ENCODE measurements at regions not wholly inside any gene's neighbourhood (a gene's known extent, or its start where the extent isn't known, plus 50 kb on each side); places are given as distances from the start of the nearest gene placed in this dataset.

GRCh38 chr13:74197677-74198429 lies 63.6 kb upstream of the KLF12 start:
- TF ChIP-seq POLR2AphosphoS5 (IDR thresholded peaks at IDR 0.05) = no peak
- no peak for TF ChIP-seq CTCF (IDR thresholded peaks at IDR 0.05)
- no peak for TF ChIP-seq POLR2A (IDR thresholded peaks at IDR 0.05)
